ENCODE measurements at regions not wholly inside any gene's neighbourhood (a gene's known extent, or its start where the extent isn't known, plus 50 kb on each side); places are given as distances from the start of the nearest gene placed in this dataset.

GRCh38 chr1:69123486-69123885 lies 444.2 kb upstream of the LRRC7 start:
- TF ChIP-seq, protein P1, sequence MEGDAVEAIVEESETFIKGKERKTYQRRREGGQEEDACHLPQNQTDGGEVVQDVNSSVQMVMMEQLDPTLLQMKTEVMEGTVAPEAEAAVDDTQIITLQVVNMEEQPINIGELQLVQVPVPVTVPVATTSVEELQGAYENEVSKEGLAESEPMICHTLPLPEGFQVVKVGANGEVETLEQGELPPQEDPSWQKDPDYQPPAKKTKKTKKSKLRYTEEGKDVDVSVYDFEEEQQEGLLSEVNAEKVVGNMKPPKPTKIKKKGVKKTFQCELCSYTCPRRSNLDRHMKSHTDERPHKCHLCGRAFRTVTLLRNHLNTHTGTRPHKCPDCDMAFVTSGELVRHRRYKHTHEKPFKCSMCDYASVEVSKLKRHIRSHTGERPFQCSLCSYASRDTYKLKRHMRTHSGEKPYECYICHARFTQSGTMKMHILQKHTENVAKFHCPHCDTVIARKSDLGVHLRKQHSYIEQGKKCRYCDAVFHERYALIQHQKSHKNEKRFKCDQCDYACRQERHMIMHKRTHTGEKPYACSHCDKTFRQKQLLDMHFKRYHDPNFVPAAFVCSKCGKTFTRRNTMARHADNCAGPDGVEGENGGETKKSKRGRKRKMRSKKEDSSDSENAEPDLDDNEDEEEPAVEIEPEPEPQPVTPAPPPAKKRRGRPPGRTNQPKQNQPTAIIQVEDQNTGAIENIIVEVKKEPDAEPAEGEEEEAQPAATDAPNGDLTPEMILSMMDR (IDR thresholded peaks at IDR 0.05), result no peak
- TF ChIP-seq POLR2A (IDR thresholded peaks at IDR 0.05), result no peak
